HepG2 (cell line): ENCODE measurements at regions not wholly inside any gene's neighbourhood (a gene's known extent, or its start where the extent isn't known, plus 50 kb on each side); places are given as distances from the start of the nearest gene placed in this dataset.

Experiments
- ATAC-seq: fragments of 200-7000 bp; cut with Tn5 transposase; 3 replicates; pipeline ENCODE4 v1.9.1; 2020; ENCODE audit warnings: mild to moderate bottlenecking, moderate library complexity
- BruUV-seq: library from RNA; stranded (reverse); fragments of 400-500 nt; replicated peaks from 2 replicates; lab custom pipeline; 2021; lab: Mats Ljungman, UMichigan
- CTCF ChIA-PET: fragments of 300-600 bp; formaldehyde crosslinking; extraction: SDS; loops from one replicate; lab custom pipeline; 2021; ENCODE audit warnings: low total read pairs, inconsistent platforms, low intra/inter-chr PET ratio; lab: Yijun Ruan, JAX
- POLR2A ChIA-PET: fragments of 350-600 bp; sonication (Branson Sonifier 250); formaldehyde crosslinking; loops from one replicate; lab custom pipeline; 2020; ENCODE audit warnings: antibody characterized with exemption, inconsistent platforms; lab: Yijun Ruan, JAX
- DNase-seq: peaks from one replicate; pipeline ENCODE4 v3.0.0-alpha.2; 2015; ENCODE audit warnings: low spot score
- FAIRE-seq: peaks from 3 replicates; lab custom pipeline; 2011; peaks lifted over from hg19 to GRCh38; lab: Jason Lieb, UNC
- H2AFZ ChIP-seq: one replicate; pipeline ENCODE4 v1.6.1; 2011; ENCODE audit warnings: low read length, inconsistent platforms
- H3K27ac ChIP-seq: fragments of 300-600 bp; 3 replicates; pipeline ENCODE4 v1.8.0; 2011; ENCODE audit warnings: mixed run types, mild to moderate bottlenecking, mixed read lengths, low read length, inconsistent platforms; ENCODE audit not compliant: insufficient read depth; ENCODE audit errors: extremely low read length
- H3K27me3 ChIP-seq, 2 experiments: fragments of 200-600 bp in 1 of 2; 2 replicates in 1 of 2; 3 replicates in 1 of 2; pipeline versions ENCODE4 v1.6.0 to v1.8.0; 2011; ENCODE audit warnings: low read length in 2 of 2, mild to moderate bottlenecking in 2 of 2, moderate library complexity in 2 of 2, inconsistent platforms in 1 of 2; ENCODE audit not compliant: insufficient read depth in 2 of 2, control insufficient read depth in 1 of 2
- H3K36me3 ChIP-seq, 2 experiments: fragments of 200-600 bp in 1 of 2; replicated peaks in 1 of 2; 2 replicates in 1 of 2; 3 replicates in 1 of 2; pipeline versions ENCODE4 v1.5.1 to v1.8.0; 2011; ENCODE audit warnings: low read length in 2 of 2, inconsistent platforms in 1 of 2; ENCODE audit not compliant: insufficient read depth in 2 of 2, control insufficient read depth in 1 of 2
- H3K4me1 ChIP-seq: 2 replicates; pipeline ENCODE4 v1.5.1; 2012; ENCODE audit warnings: low read length, inconsistent platforms; ENCODE audit not compliant: insufficient read depth
- H3K4me2 ChIP-seq: 2 replicates; pipeline ENCODE4 v1.6.0; 2011; ENCODE audit warnings: low read depth, low read length, inconsistent platforms
- H3K4me3 ChIP-seq, 3 experiments: fragments of 200-600 bp in 1 of 3; sonication (generic), shearing (Covaris generic) in 1 of 3; replicated peaks in 1 of 3; 2 replicates each; pipeline ENCODE4 v1.5.1; 2011 to 2016; ENCODE audit warnings: low read length in 3 of 3, inconsistent platforms in 2 of 3, low read depth in 2 of 3, mild to moderate bottlenecking in 2 of 3, control low read depth in 1 of 3, mixed read lengths in 1 of 3; ENCODE audit not compliant: insufficient read depth in 1 of 3
- H3K79me2 ChIP-seq: one replicate; pipeline ENCODE4 v1.6.1; 2011; ENCODE audit warnings: low read length, inconsistent platforms; ENCODE audit not compliant: insufficient read depth
- H3K9ac ChIP-seq: 2 replicates; pipeline ENCODE4 v1.6.0; 2011; ENCODE audit warnings: mild to moderate bottlenecking, low read depth, low read length, inconsistent platforms; ENCODE audit not compliant: insufficient read depth
- H3K9me3 ChIP-seq: 2 replicates; pipeline ENCODE4 v1.5.1; 2012; ENCODE audit warnings: mild to moderate bottlenecking, low read length
- H4K20me1 ChIP-seq: 2 replicates; pipeline ENCODE4 v1.6.0; 2011; ENCODE audit warnings: inconsistent platforms, mild to moderate bottlenecking, low read length, moderate library complexity; ENCODE audit not compliant: insufficient read depth
- BCL3 ChIP-seq: sonication (generic); formaldehyde crosslinking; IDR thresholded peaks from 2 replicates; pipeline ENCODE4 v1.5.1; 2020; ENCODE audit warnings: mild to moderate bottlenecking, missing genetic modification reagents, moderate library complexity
- EHMT2 ChIP-seq: fragments of 200-600 bp; sonication (generic); IDR thresholded peaks from 2 replicates; pipeline ENCODE4 v1.7.0; 2017; ENCODE audit warnings: antibody characterized with exemption, low read depth, low read length, borderline replicate concordance
- ETV5 ChIP-seq: IDR thresholded peaks from 2 replicates; pipeline ENCODE4 v1.6.1; 2018; ENCODE audit warnings: missing biosample characterization, missing genetic modification reagents, inconsistent platforms, borderline replicate concordance
- FOXM1 ChIP-seq: sonication (generic); formaldehyde crosslinking; IDR thresholded peaks from 2 replicates; pipeline ENCODE4 v1.5.0; 2020; ENCODE audit warnings: missing genetic modification reagents
- HHEX ChIP-seq: IDR thresholded peaks from 2 replicates; pipeline ENCODE4 v1.6.1; 2016; ENCODE audit warnings: control low read depth
- KIAA2018 ChIP-seq: sonication (generic); formaldehyde crosslinking; IDR thresholded peaks from 2 replicates; pipeline ENCODE4 v1.5.0; 2020; ENCODE audit warnings: mild to moderate bottlenecking, missing genetic modification reagents, borderline replicate concordance
- MEF2D ChIP-seq: sonication (generic); formaldehyde crosslinking; IDR thresholded peaks from 2 replicates; pipeline ENCODE4 v1.5.1; 2020; ENCODE audit warnings: mild to moderate bottlenecking, missing genetic modification reagents
- PHB2 ChIP-seq: fragments of 450-650 bp; IDR thresholded peaks from 2 replicates; pipeline ENCODE4 v1.6.1; 2018; ENCODE audit not compliant: partially characterized antibody
- RBAK ChIP-seq: sonication (generic); formaldehyde crosslinking; IDR thresholded peaks from 2 replicates; pipeline ENCODE4 v1.5.1; 2020; ENCODE audit warnings: mild to moderate bottlenecking, missing genetic modification reagents
- RELA ChIP-seq: sonication (generic); formaldehyde crosslinking; IDR thresholded peaks from 2 replicates; pipeline ENCODE4 v1.4.0; 2020; ENCODE audit warnings: missing genetic modification reagents
- SP5 ChIP-seq: IDR thresholded peaks from 2 replicates; pipeline ENCODE4 v1.6.1; 2016; ENCODE audit warnings: low read depth, borderline replicate concordance
- ZMAT3 ChIP-seq: sonication (generic); formaldehyde crosslinking; conservative IDR thresholded peaks from 2 replicates; pipeline ENCODE4 v1.7.0; 2021; ENCODE audit warnings: missing genetic modification reagents
- ZNF124 ChIP-seq: sonication (generic); formaldehyde crosslinking; IDR thresholded peaks from 2 replicates; pipeline ENCODE4 v1.4.0; 2020; ENCODE audit warnings: missing genetic modification reagents
- ZNF296 ChIP-seq: sonication (generic); formaldehyde crosslinking; conservative IDR thresholded peaks from 2 replicates; pipeline ENCODE4 v1.5.0; 2020; ENCODE audit warnings: mild to moderate bottlenecking, missing genetic modification reagents
- ZNF33B ChIP-seq: sonication (generic); formaldehyde crosslinking; IDR thresholded peaks from 2 replicates; pipeline ENCODE4 v1.5.1; 2020; ENCODE audit warnings: mild to moderate bottlenecking, missing genetic modification reagents
- ZNF557 ChIP-seq: sonication (generic); formaldehyde crosslinking; IDR thresholded peaks from 2 replicates; pipeline ENCODE4 v1.4.0; 2020; ENCODE audit warnings: missing genetic modification reagents
- ZNF772 ChIP-seq: sonication (generic); formaldehyde crosslinking; IDR thresholded peaks from 2 replicates; pipeline ENCODE4 v1.5.0; 2020; ENCODE audit warnings: mild to moderate bottlenecking, missing genetic modification reagents
- in situ Hi-C: cut with HindIII; loops from 2 replicates; pipeline ENCODE4 v1.10.0; 2017; ENCODE audit warnings: low pct_unique_long_range_greater_than_20kb; ENCODE audit not compliant: extremely low pct_ligation_motif_present
- intact Hi-C: fragments of 100-400 bp; cut with micrococcal nuclease; formaldehyde crosslinking; loops from one replicate; pipeline ENCODE4 v1.10.0; 2022; ENCODE audit not compliant: unreplicated experiment

GRCh38 chr2:60214626-60214875 is 338.9 kb downstream of the BCL11A start:
- intact Hi-C loops (no loop called here), in situ Hi-C loops (no loop called here)
- CTCF ChIA-PET: no interaction called here
- Histone ChIP-seq H3K27me3 (no peaks in the 10 kb centered on the region), H2AFZ (no peak overlapping the region), H4K20me1 (no peaks in the 10 kb centered on the region), H3K4me1 (no peaks in the 10 kb centered on the region), H3K27ac (no peak overlapping the region), H3K79me2 (no peaks in the 10 kb centered on the region), H3K36me3 (no peaks in the 10 kb centered on the region), H3K4me3 (no peak overlapping the region), H3K4me2 (no peak overlapping the region), H3K9me3 (no peaks in the 10 kb centered on the region), H3K9ac (no peak overlapping the region)
- BruUV-seq: no TSS peak
- ATAC-seq (no peak), FAIRE-seq (no peak), DNase-seq (no peak)
- POLR2A ChIA-PET: no interaction called here
- TF ChIP-seq BCL3 (CRISPR knock-in tag): no peak
- no peak for TF ChIP-seq FOXM1
- no peak for TF ChIP-seq EHMT2
- no peak for TF ChIP-seq ZNF296 (CRISPR knock-in tag)
- no peak for TF ChIP-seq SP5 (CRISPR knock-in tag)
- no peak for TF ChIP-seq RELA (CRISPR knock-in tag)
- TF ChIP-seq ZNF557 (CRISPR knock-in tag): no peak
- no peak for TF ChIP-seq ZNF124 (CRISPR knock-in tag)
- no peak for TF ChIP-seq MEF2D (CRISPR knock-in tag)
- no peak for TF ChIP-seq PHB2
- no peak for TF ChIP-seq ZNF772 (CRISPR knock-in tag)
- no peak for TF ChIP-seq ZMAT3 (CRISPR knock-in tag)
- no peak for TF ChIP-seq ETV5
- TF ChIP-seq ZNF33B: no peak
- TF ChIP-seq HHEX: no peak
- TF ChIP-seq RBAK (CRISPR knock-in tag): no peak
- TF ChIP-seq KIAA2018 (CRISPR knock-in tag): no peak
